Nephron (organoid): ENCODE measurements at regions not wholly inside any gene's neighbourhood (a gene's known extent, or its start where the extent isn't known, plus 50 kb on each side); places are given as distances from the start of the nearest gene placed in this dataset.

Experiments
- H3K27ac Mint-ChIP-seq, 3 experiments: 2 replicates each; pipeline ENCODE4 v1.8.0; 2020; ENCODE audit warnings: mixed read lengths in 3 of 3, mild to moderate bottlenecking in 2 of 3, moderate library complexity in 1 of 3
- H3K27me3 Mint-ChIP-seq: 2 replicates; pipeline ENCODE4 v1.8.0; 2021; ENCODE audit warnings: low read depth, mild to moderate bottlenecking, moderate library complexity, mixed read lengths
- H3K36me3 Mint-ChIP-seq: 2 replicates; pipeline ENCODE4 v1.8.0; 2020; ENCODE audit warnings: low read depth, mixed read lengths
- H3K4me1 Mint-ChIP-seq: 2 replicates; pipeline ENCODE4 v1.8.0; 2020; ENCODE audit warnings: mixed read lengths
- H3K4me3 Mint-ChIP-seq, 3 experiments: 2 replicates each; pipeline ENCODE4 v1.8.0; 2020; ENCODE audit warnings: mild to moderate bottlenecking in 3 of 3, mixed read lengths in 3 of 3, moderate library complexity in 2 of 3
- H3K9me3 Mint-ChIP-seq: 2 replicates; pipeline ENCODE4 v1.8.0; 2020; ENCODE audit warnings: mixed read lengths
- TF ChIP-seq, protein P1 (sequence below), 3 experiments: fragments of 200-600 bp; sonication (generic); IDR thresholded peaks; one replicate each; pipeline ENCODE4 v1.5.0; 2021; ENCODE audit warnings: antibody characterized with exemption in 3 of 3; ENCODE audit not compliant: unreplicated experiment in 3 of 3

DNA sequence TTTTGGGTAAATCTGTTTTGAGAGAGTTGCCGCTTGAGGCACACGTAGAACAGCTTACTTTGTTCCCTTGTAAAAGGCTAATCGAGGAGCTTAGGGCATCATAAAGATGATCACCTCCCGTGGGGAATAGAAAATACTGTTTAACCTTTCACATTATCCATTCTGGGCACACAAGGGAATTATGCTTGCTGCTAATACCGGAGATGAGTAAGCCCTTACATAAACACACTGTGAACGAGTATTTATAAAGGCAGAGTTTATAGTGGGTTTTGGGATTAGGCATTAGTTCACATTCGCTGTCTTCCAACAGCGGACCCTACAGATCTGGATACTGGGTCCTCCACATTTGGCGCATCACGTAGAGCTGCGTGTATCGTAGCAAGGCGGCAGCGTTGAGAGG lies 51.2 kb upstream of the CNTNAP4 start:
- TF ChIP-seq, protein P1, sequence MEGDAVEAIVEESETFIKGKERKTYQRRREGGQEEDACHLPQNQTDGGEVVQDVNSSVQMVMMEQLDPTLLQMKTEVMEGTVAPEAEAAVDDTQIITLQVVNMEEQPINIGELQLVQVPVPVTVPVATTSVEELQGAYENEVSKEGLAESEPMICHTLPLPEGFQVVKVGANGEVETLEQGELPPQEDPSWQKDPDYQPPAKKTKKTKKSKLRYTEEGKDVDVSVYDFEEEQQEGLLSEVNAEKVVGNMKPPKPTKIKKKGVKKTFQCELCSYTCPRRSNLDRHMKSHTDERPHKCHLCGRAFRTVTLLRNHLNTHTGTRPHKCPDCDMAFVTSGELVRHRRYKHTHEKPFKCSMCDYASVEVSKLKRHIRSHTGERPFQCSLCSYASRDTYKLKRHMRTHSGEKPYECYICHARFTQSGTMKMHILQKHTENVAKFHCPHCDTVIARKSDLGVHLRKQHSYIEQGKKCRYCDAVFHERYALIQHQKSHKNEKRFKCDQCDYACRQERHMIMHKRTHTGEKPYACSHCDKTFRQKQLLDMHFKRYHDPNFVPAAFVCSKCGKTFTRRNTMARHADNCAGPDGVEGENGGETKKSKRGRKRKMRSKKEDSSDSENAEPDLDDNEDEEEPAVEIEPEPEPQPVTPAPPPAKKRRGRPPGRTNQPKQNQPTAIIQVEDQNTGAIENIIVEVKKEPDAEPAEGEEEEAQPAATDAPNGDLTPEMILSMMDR (IDR thresholded peaks at IDR 0.05; ENCODE audit: unreplicated experiment in 3 of 3): no peak
- H3K4me3 Mint-ChIP-seq: no peak overlapping the region
- no peaks in the 10 kb centered on the region for H3K36me3 Mint-ChIP-seq
- no peaks in the 10 kb centered on the region for H3K27me3 Mint-ChIP-seq
- H3K27ac Mint-ChIP-seq: no peak overlapping the region
- H3K9me3 Mint-ChIP-seq: peaks cover 2% of the 10 kb centered on the region
- H3K4me1 Mint-ChIP-seq: peaks cover 10% of the 10 kb centered on the region

- Mint-ChIP-seq H3K4me1 (peaks cover 10% of the 10 kb centered on the region), H3K9me3 (peaks cover 2% of the 10 kb centered on the region), H3K27ac (no peak overlapping the region), H3K36me3 (no peaks in the 10 kb centered on the region), H3K27me3 (no peaks in the 10 kb centered on the region), H3K4me3 (no peak overlapping the region)
- TF ChIP-seq, protein P1 (IDR thresholded peaks at IDR 0.05; ENCODE audit: unreplicated experiment in 3 of 3): no peak
These were observed 50.7 kb upstream of the CNTNAP4 start for GRCh38 chr16:76226481-76226880.
